HepG2 (cell line): ENCODE measurements at regions not wholly inside any gene's neighbourhood (a gene's known extent, or its start where the extent isn't known, plus 50 kb on each side); places are given as distances from the start of the nearest gene placed in this dataset.

Source experiments
- ATAC-seq: fragments of 200-7000 bp; cut with Tn5 transposase; 3 replicates; pipeline ENCODE4 v1.9.1; 2020; ENCODE audit warnings: mild to moderate bottlenecking, moderate library complexity
- BruUV-seq: library from RNA; stranded (reverse); fragments of 400-500 nt; replicated peaks from 2 replicates; lab custom pipeline; 2021; lab: Mats Ljungman, UMichigan
- CTCF ChIA-PET: fragments of 300-600 bp; formaldehyde crosslinking; extraction: SDS; loops from one replicate; lab custom pipeline; 2021; ENCODE audit warnings: low total read pairs, inconsistent platforms, low intra/inter-chr PET ratio; lab: Yijun Ruan, JAX
- POLR2A ChIA-PET: fragments of 350-600 bp; sonication (Branson Sonifier 250); formaldehyde crosslinking; loops from one replicate; lab custom pipeline; 2020; ENCODE audit warnings: antibody characterized with exemption, inconsistent platforms; lab: Yijun Ruan, JAX
- DNase-seq: peaks from one replicate; pipeline ENCODE4 v3.0.0-alpha.2; 2015; ENCODE audit warnings: low spot score
- FAIRE-seq: peaks from 3 replicates; lab custom pipeline; 2011; peaks lifted over from hg19 to GRCh38; lab: Jason Lieb, UNC
- H2AFZ ChIP-seq: one replicate; pipeline ENCODE4 v1.6.1; 2011; ENCODE audit warnings: low read length, inconsistent platforms
- H3K27ac ChIP-seq: fragments of 300-600 bp; 3 replicates; pipeline ENCODE4 v1.8.0; 2011; ENCODE audit warnings: mixed run types, mild to moderate bottlenecking, mixed read lengths, low read length, inconsistent platforms; ENCODE audit not compliant: insufficient read depth; ENCODE audit errors: extremely low read length
- H3K27me3 ChIP-seq, 2 experiments: fragments of 200-600 bp in 1 of 2; 2 replicates in 1 of 2; 3 replicates in 1 of 2; pipeline versions ENCODE4 v1.6.0 to v1.8.0; 2011; ENCODE audit warnings: low read length in 2 of 2, mild to moderate bottlenecking in 2 of 2, moderate library complexity in 2 of 2, inconsistent platforms in 1 of 2; ENCODE audit not compliant: insufficient read depth in 2 of 2, control insufficient read depth in 1 of 2
- H3K36me3 ChIP-seq, 2 experiments: fragments of 200-600 bp in 1 of 2; replicated peaks in 1 of 2; 2 replicates in 1 of 2; 3 replicates in 1 of 2; pipeline versions ENCODE4 v1.5.1 to v1.8.0; 2011; ENCODE audit warnings: low read length in 2 of 2, inconsistent platforms in 1 of 2; ENCODE audit not compliant: insufficient read depth in 2 of 2, control insufficient read depth in 1 of 2
- H3K4me1 ChIP-seq: 2 replicates; pipeline ENCODE4 v1.5.1; 2012; ENCODE audit warnings: low read length, inconsistent platforms; ENCODE audit not compliant: insufficient read depth
- H3K4me2 ChIP-seq: 2 replicates; pipeline ENCODE4 v1.6.0; 2011; ENCODE audit warnings: low read depth, low read length, inconsistent platforms
- H3K4me3 ChIP-seq, 3 experiments: fragments of 200-600 bp in 1 of 3; sonication (generic), shearing (Covaris generic) in 1 of 3; replicated peaks in 1 of 3; 2 replicates each; pipeline ENCODE4 v1.5.1; 2011 to 2016; ENCODE audit warnings: low read length in 3 of 3, inconsistent platforms in 2 of 3, low read depth in 2 of 3, mild to moderate bottlenecking in 2 of 3, control low read depth in 1 of 3, mixed read lengths in 1 of 3; ENCODE audit not compliant: insufficient read depth in 1 of 3
- H3K79me2 ChIP-seq: one replicate; pipeline ENCODE4 v1.6.1; 2011; ENCODE audit warnings: low read length, inconsistent platforms; ENCODE audit not compliant: insufficient read depth
- H3K9ac ChIP-seq: 2 replicates; pipeline ENCODE4 v1.6.0; 2011; ENCODE audit warnings: mild to moderate bottlenecking, low read depth, low read length, inconsistent platforms; ENCODE audit not compliant: insufficient read depth
- H3K9me3 ChIP-seq: 2 replicates; pipeline ENCODE4 v1.5.1; 2012; ENCODE audit warnings: mild to moderate bottlenecking, low read length
- H4K20me1 ChIP-seq: 2 replicates; pipeline ENCODE4 v1.6.0; 2011; ENCODE audit warnings: inconsistent platforms, mild to moderate bottlenecking, low read length, moderate library complexity; ENCODE audit not compliant: insufficient read depth
- CEBPZ ChIP-seq: IDR thresholded peaks from 2 replicates; pipeline ENCODE4 v1.6.1; 2012; ENCODE audit warnings: low read length, improper control_type of control experiment
- FOXA1 ChIP-seq, 2 experiments: fragments of 450-650 bp in 1 of 2; sonication (generic) in 1 of 2; formaldehyde crosslinking in 1 of 2; IDR thresholded peaks; 2 replicates each; pipeline versions ENCODE4 v1.4.0 to v1.6.1; 2016 to 2020; ENCODE audit warnings: missing genetic modification reagents in 1 of 2
- HMGXB3 ChIP-seq: sonication (generic); formaldehyde crosslinking; IDR thresholded peaks from 2 replicates; pipeline ENCODE4 v1.4.0; 2020; ENCODE audit warnings: missing genetic modification reagents, borderline replicate concordance
- HOXD1 ChIP-seq: sonication (generic); formaldehyde crosslinking; IDR thresholded peaks from 2 replicates; pipeline ENCODE4 v1.5.0; 2020; ENCODE audit warnings: missing genetic modification reagents
- MTF2 ChIP-seq: sonication (generic); formaldehyde crosslinking; IDR thresholded peaks from 2 replicates; pipeline ENCODE4 v1.5.0; 2020; ENCODE audit warnings: missing genetic modification reagents, borderline replicate concordance
- PAWR ChIP-seq: sonication (generic); formaldehyde crosslinking; IDR thresholded peaks from 2 replicates; pipeline ENCODE4 v1.4.0; 2020; ENCODE audit warnings: missing genetic modification reagents, mild to moderate bottlenecking, borderline replicate concordance
- PRPF4 ChIP-seq: fragments of 200-400 bp; formaldehyde crosslinking; IDR thresholded peaks from 2 replicates; pipeline ENCODE4 v1.6.1; 2016; ENCODE audit warnings: low read length, low read depth; ENCODE audit not compliant: poor library complexity, severe bottlenecking
- RFX3 ChIP-seq: IDR thresholded peaks from 2 replicates; pipeline ENCODE4 v1.6.1; 2016; ENCODE audit warnings: missing biosample characterization, missing genetic modification reagents
- SKI ChIP-seq: fragments of 450-650 bp; IDR thresholded peaks from one replicate; pipeline ENCODE4 v1.6.1; 2018; ENCODE audit warnings: mild to moderate bottlenecking; ENCODE audit not compliant: partially characterized antibody
- ZBTB37 ChIP-seq: sonication (generic); formaldehyde crosslinking; IDR thresholded peaks from 2 replicates; pipeline ENCODE4 v1.4.0; 2020; ENCODE audit warnings: mild to moderate bottlenecking, missing genetic modification reagents
- ZNF232 ChIP-seq: sonication (generic); formaldehyde crosslinking; IDR thresholded peaks from 2 replicates; pipeline ENCODE4 v1.4.0; 2020; ENCODE audit warnings: missing genetic modification reagents, borderline replicate concordance
- ZNF660 ChIP-seq: sonication (generic); formaldehyde crosslinking; IDR thresholded peaks from 2 replicates; pipeline ENCODE4 v1.5.1; 2020; ENCODE audit warnings: mild to moderate bottlenecking, low read depth, missing genetic modification reagents, borderline replicate concordance
- ZNF704 ChIP-seq: sonication (generic); formaldehyde crosslinking; IDR thresholded peaks from 2 replicates; pipeline ENCODE4 v1.8.1; 2023; ENCODE audit warnings: mild to moderate bottlenecking, inconsistent platforms, moderate library complexity, missing genetic modification reagents, borderline replicate concordance
- ZNF737 ChIP-seq: sonication (generic); formaldehyde crosslinking; IDR thresholded peaks from 2 replicates; pipeline ENCODE4 v1.5.0; 2020; ENCODE audit warnings: missing genetic modification reagents, mild to moderate bottlenecking, borderline replicate concordance
- WGBS: methylation state at CpG from one replicate; pipeline ENCODE4 v1.1.6; 2017; ENCODE audit warnings: low lambda C conversion rate; 5-methylcytosine and 5-hydroxymethylcytosine counted together
- in situ Hi-C: cut with HindIII; loops from 2 replicates; pipeline ENCODE4 v1.10.0; 2017; ENCODE audit warnings: low pct_unique_long_range_greater_than_20kb; ENCODE audit not compliant: extremely low pct_ligation_motif_present
- intact Hi-C: fragments of 100-400 bp; cut with micrococcal nuclease; formaldehyde crosslinking; loops from one replicate; pipeline ENCODE4 v1.10.0; 2022; ENCODE audit not compliant: unreplicated experiment

- POLR2A ChIA-PET = no interaction called here
- no TSS peak for BruUV-seq
- no peak overlapping the region for H3K4me2 ChIP-seq
- H3K27ac ChIP-seq = no peak overlapping the region
- CTCF ChIA-PET = no interaction called here
- H3K4me1 ChIP-seq = no peaks in the 10 kb centered on the region
- H4K20me1 ChIP-seq = no peaks in the 10 kb centered on the region
- ATAC-seq = no peak
- intact Hi-C loops (no loop called here), in situ Hi-C loops (no loop called here)
- H3K4me3 ChIP-seq = no peak overlapping the region
- WGBS = 2% methylated on average over 5 of the region's 5 CpGs
- H3K9me3 ChIP-seq = peaks cover 80% of the 10 kb centered on the region
- H3K36me3 ChIP-seq = no peaks in the 10 kb centered on the region
- H3K79me2 ChIP-seq = no peaks in the 10 kb centered on the region
- no peak overlapping the region for H2AFZ ChIP-seq
- no peak for FAIRE-seq
- no peak overlapping the region for H3K9ac ChIP-seq
- no peaks in the 10 kb centered on the region for H3K27me3 ChIP-seq
- DNase-seq = no peak
- TF ChIP-seq HOXD1 (CRISPR knock-in tag) (no peak), ZNF704 (CRISPR knock-in tag) (no peak), SKI (no peak), ZNF737 (CRISPR knock-in tag) (no peak), ZNF660 (no peak), FOXA1 (IDR thresholded peaks at IDR 0.05) (no peak), FOXA1 (CRISPR knock-in tag; IDR thresholded peaks at IDR 0.05) (no peak), ZBTB37 (CRISPR knock-in tag) (no peak), CEBPZ (no peak), HMGXB3 (CRISPR knock-in tag) (no peak), MTF2 (CRISPR knock-in tag) (no peak), PRPF4 (no peak), PAWR (CRISPR knock-in tag) (no peak), ZNF232 (no peak), RFX3 (CRISPR knock-in tag) (no peak)
These were observed 261.8 kb upstream of the NRXN1 start for GRCh38 chr2:51293566-51294200.
